Endodermal cell (in vitro differentiated cells): ENCODE measurements at regions not wholly inside any gene's neighbourhood (a gene's known extent, or its start where the extent isn't known, plus 50 kb on each side); places are given as distances from the start of the nearest gene placed in this dataset.
A peak's percentile ranks its signal among the peaks of the same experiment; 100 is the strongest.

Experiments used
- DNase-seq: peaks from one replicate; pipeline ENCODE4 v3.0.0-alpha.2; 2017
- H3K27ac ChIP-seq: 2 replicates; pipeline ENCODE4 v1.5.1; 2013; ENCODE audit warnings: mild to moderate bottlenecking, low read depth, low read length, moderate library complexity
- H3K27me3 ChIP-seq: 2 replicates; pipeline ENCODE4 v1.6.1; 2013; ENCODE audit warnings: mild to moderate bottlenecking, low read length, moderate library complexity; ENCODE audit not compliant: insufficient read depth, control insufficient read depth, poor library complexity, severe bottlenecking
- H3K36me3 ChIP-seq: 2 replicates; pipeline ENCODE4 v1.7.0; 2013; ENCODE audit warnings: mild to moderate bottlenecking, low read length, moderate library complexity; ENCODE audit not compliant: control insufficient read depth, insufficient read depth
- H3K4me1 ChIP-seq: one replicate; pipeline ENCODE4 v1.7.0; 2013; ENCODE audit warnings: low read length; ENCODE audit not compliant: control insufficient read depth, insufficient read depth
- H3K4me3 ChIP-seq: 2 replicates; pipeline ENCODE4 v1.5.1; 2013; ENCODE audit warnings: mild to moderate bottlenecking, low read length, moderate library complexity
- H3K9ac ChIP-seq: 2 replicates; pipeline ENCODE4 v1.6.1; 2013; ENCODE audit warnings: mild to moderate bottlenecking, low read length, moderate library complexity; ENCODE audit not compliant: poor library complexity, severe bottlenecking; ENCODE audit errors: extremely low read depth
- H3K9me3 ChIP-seq: 2 replicates; pipeline ENCODE4 v1.6.1; 2013; ENCODE audit warnings: mild to moderate bottlenecking, low read length, moderate library complexity; ENCODE audit not compliant: control insufficient read depth
- H3K27ac Mint-ChIP-seq: 2 replicates; pipeline ENCODE4 v1.8.0; 2020; ENCODE audit warnings: mixed read lengths
- H3K27me3 Mint-ChIP-seq: 2 replicates; pipeline ENCODE4 v1.8.0; 2021; ENCODE audit warnings: mild to moderate bottlenecking, mixed read lengths; ENCODE audit not compliant: insufficient read depth
- H3K36me3 Mint-ChIP-seq: 2 replicates; pipeline ENCODE4 v1.8.0; 2020; ENCODE audit warnings: low read depth, mixed read lengths
- H3K4me1 Mint-ChIP-seq: 2 replicates; pipeline ENCODE4 v1.8.0; 2020; ENCODE audit warnings: mixed read lengths
- H3K4me3 Mint-ChIP-seq: 2 replicates; pipeline ENCODE4 v1.8.0; 2020; ENCODE audit warnings: mild to moderate bottlenecking, moderate library complexity, mixed read lengths
- H3K9me3 Mint-ChIP-seq: 2 replicates; pipeline ENCODE4 v1.8.0; 2020; ENCODE audit warnings: mild to moderate bottlenecking, mixed read lengths
- CTCF ChIP-seq: fragments of 200-600 bp; sonication (generic); conservative IDR thresholded peaks from 2 replicates; pipeline ENCODE4 v1.5.0; 2021; ENCODE audit warnings: antibody characterized with exemption, mild to moderate bottlenecking
- WGBS, 2 experiments: methylation state at CpG; one replicate each; pipeline versions ENCODE4 v1.1.5 to v1.1.7; 2013; ENCODE audit warnings: missing lambda C conversion rate in 2 of 2, mixed read lengths in 1 of 2; ENCODE audit not compliant: insufficient coverage in 1 of 2, insufficient read length in 1 of 2; 5-methylcytosine and 5-hydroxymethylcytosine counted together

GRCh38 chr7:45484094-45484493 is 90.1 kb upstream of the ADCY1 start:
- peak; percentile 59 for DNase-seq
- WGBS, 2 experiments: 58 to 66% methylated on average over 6 to 7 of the region's 7 CpGs
- no peak for TF ChIP-seq CTCF
- Histone ChIP-seq H3K36me3 (no peaks in the 10 kb centered on the region), H3K9ac (no peak overlapping the region), H3K4me1 (no peaks in the 10 kb centered on the region), H3K27me3 (no peaks in the 10 kb centered on the region), H3K9me3 (no peaks in the 10 kb centered on the region), H3K4me3 (no peak overlapping the region), H3K27ac (no peak overlapping the region)
- Mint-ChIP-seq H3K36me3 (no peaks in the 10 kb centered on the region), H3K4me3 (no peak overlapping the region), H3K4me1 (peaks cover 19% of the 10 kb centered on the region), H3K9me3 (no peaks in the 10 kb centered on the region), H3K27me3 (no peaks in the 10 kb centered on the region), H3K27ac (no peak overlapping the region)

- no peak overlapping the region for H3K9ac ChIP-seq
- Mint-ChIP-seq H3K4me3 (no peak overlapping the region), H3K9me3 (peaks cover 6% of the 10 kb centered on the region), H3K27ac (no peak overlapping the region), H3K4me1 (peaks cover 15% of the 10 kb centered on the region), H3K27me3 (peaks cover 1% of the 10 kb centered on the region), H3K36me3 (no peaks in the 10 kb centered on the region)
- H3K4me1 ChIP-seq: no peaks in the 10 kb centered on the region
- H3K36me3 ChIP-seq: no peaks in the 10 kb centered on the region
- H3K27ac ChIP-seq: no peak overlapping the region
- DNase-seq: no peak
- H3K27me3 ChIP-seq: no peaks in the 10 kb centered on the region
- 77 to 94% methylated on average over 2 of the region's 2 CpGs for WGBS, 2 experiments
- no peaks in the 10 kb centered on the region for H3K9me3 ChIP-seq
- no peak overlapping the region for H3K4me3 ChIP-seq
- no peak for TF ChIP-seq CTCF
Measured at GRCh38 chr7:45486575-45486974, 87.6 kb upstream of the ADCY1 start.

GRCh38 chr7:45494885-45495284 is 79.3 kb upstream of the ADCY1 start:
- 59 to 85% methylated on average over 7 of the region's 7 CpGs for WGBS, 2 experiments
- no peak overlapping the region for H3K4me3 Mint-ChIP-seq
- no peaks in the 10 kb centered on the region for H3K36me3 Mint-ChIP-seq
- no peak overlapping the region for H3K4me3 ChIP-seq
- no peak for DNase-seq
- peaks cover 4% of the 10 kb centered on the region for H3K4me1 Mint-ChIP-seq
- H3K9me3 Mint-ChIP-seq: peaks cover 6% of the 10 kb centered on the region
- H3K36me3 ChIP-seq: no peaks in the 10 kb centered on the region
- no peak overlapping the region for H3K27ac ChIP-seq
- H3K9me3 ChIP-seq: no peaks in the 10 kb centered on the region
- H3K27ac Mint-ChIP-seq: no peak overlapping the region
- no peaks in the 10 kb centered on the region for H3K4me1 ChIP-seq
- H3K9ac ChIP-seq: no peak overlapping the region
- no peaks in the 10 kb centered on the region for H3K27me3 ChIP-seq
- TF ChIP-seq CTCF: no peak
- peaks cover 2% of the 10 kb centered on the region for H3K27me3 Mint-ChIP-seq
